HepG2 (cell line): ENCODE measurements at regions not wholly inside any gene's neighbourhood (a gene's known extent, or its start where the extent isn't known, plus 50 kb on each side); places are given as distances from the start of the nearest gene placed in this dataset.
A peak's percentile ranks its signal among the peaks of the same experiment; 100 is the strongest.

ENCODE experiments used
- AHR ChIP-seq: IDR thresholded peaks from 2 replicates; pipeline ENCODE4 v1.6.1; 2018; ENCODE audit warnings: missing genetic modification reagents, missing compliant biosample characterization
- ATM ChIP-seq: fragments of 450-650 bp; IDR thresholded peaks from 2 replicates; pipeline ENCODE4 v1.7.1; 2017; ENCODE audit warnings: mild to moderate bottlenecking, borderline replicate concordance
- CCDC6 ChIP-seq: sonication (generic); formaldehyde crosslinking; IDR thresholded peaks from 2 replicates; pipeline ENCODE4 v1.8.1; 2022; ENCODE audit warnings: mild to moderate bottlenecking, missing genetic modification reagents, moderate library complexity
- NONO ChIP-seq, 2 experiments: fragments of 450-650 bp in 1 of 2; sonication (generic) in 1 of 2; formaldehyde crosslinking in 1 of 2; IDR thresholded peaks in 1 of 2; conservative IDR thresholded peaks in 1 of 2; 2 replicates each; pipeline versions ENCODE4 v1.6.1 to v1.8.0; 2017 to 2022; ENCODE audit warnings: mild to moderate bottlenecking in 1 of 2, missing genetic modification reagents in 1 of 2, moderate library complexity in 1 of 2
- PHB2 ChIP-seq: fragments of 450-650 bp; IDR thresholded peaks from 2 replicates; pipeline ENCODE4 v1.6.1; 2018; ENCODE audit not compliant: partially characterized antibody
- PLRG1 ChIP-seq: fragments of 450-650 bp; conservative IDR thresholded peaks from 2 replicates; pipeline ENCODE4 v1.6.1; 2016
- SMAD1 ChIP-seq: sonication (generic); formaldehyde crosslinking; IDR thresholded peaks from 2 replicates; pipeline ENCODE4 v1.4.0; 2020; ENCODE audit warnings: missing genetic modification reagents, low read depth, mild to moderate bottlenecking, borderline replicate concordance
- SOX6 ChIP-seq, 2 experiments: fragments of 450-650 bp in 1 of 2; sonication (generic) in 1 of 2; formaldehyde crosslinking in 1 of 2; IDR thresholded peaks; 2 replicates each; pipeline versions ENCODE4 v1.4.0 to v1.6.1; 2017 to 2020; ENCODE audit warnings: antibody characterized with exemption in 1 of 2, mild to moderate bottlenecking in 1 of 2, missing genetic modification reagents in 1 of 2
- ZBTB40 ChIP-seq, 2 experiments: fragments of 450-650 bp in 1 of 2; sonication (generic) in 1 of 2; formaldehyde crosslinking in 1 of 2; IDR thresholded peaks; 2 replicates each; pipeline versions ENCODE4 v1.6.1 to v1.8.0; 2016 to 2022; ENCODE audit warnings: antibody characterized with exemption in 1 of 2, mild to moderate bottlenecking in 1 of 2, missing genetic modification reagents in 1 of 2
- ZHX2 ChIP-seq, 2 experiments: sonication (generic) in 1 of 2; formaldehyde crosslinking in 1 of 2; IDR thresholded peaks; 2 replicates each; pipeline versions ENCODE4 v1.6.1 to v1.9.0; 2014 to 2022; ENCODE audit warnings: antibody characterized with exemption in 1 of 2, borderline replicate concordance in 1 of 2, inconsistent platforms in 1 of 2, low read depth in 1 of 2, missing genetic modification reagents in 1 of 2
- ZSCAN30 ChIP-seq: sonication (generic); formaldehyde crosslinking; IDR thresholded peaks from 2 replicates; pipeline ENCODE4 v1.5.0; 2020; ENCODE audit warnings: mild to moderate bottlenecking, missing genetic modification reagents

DNA sequence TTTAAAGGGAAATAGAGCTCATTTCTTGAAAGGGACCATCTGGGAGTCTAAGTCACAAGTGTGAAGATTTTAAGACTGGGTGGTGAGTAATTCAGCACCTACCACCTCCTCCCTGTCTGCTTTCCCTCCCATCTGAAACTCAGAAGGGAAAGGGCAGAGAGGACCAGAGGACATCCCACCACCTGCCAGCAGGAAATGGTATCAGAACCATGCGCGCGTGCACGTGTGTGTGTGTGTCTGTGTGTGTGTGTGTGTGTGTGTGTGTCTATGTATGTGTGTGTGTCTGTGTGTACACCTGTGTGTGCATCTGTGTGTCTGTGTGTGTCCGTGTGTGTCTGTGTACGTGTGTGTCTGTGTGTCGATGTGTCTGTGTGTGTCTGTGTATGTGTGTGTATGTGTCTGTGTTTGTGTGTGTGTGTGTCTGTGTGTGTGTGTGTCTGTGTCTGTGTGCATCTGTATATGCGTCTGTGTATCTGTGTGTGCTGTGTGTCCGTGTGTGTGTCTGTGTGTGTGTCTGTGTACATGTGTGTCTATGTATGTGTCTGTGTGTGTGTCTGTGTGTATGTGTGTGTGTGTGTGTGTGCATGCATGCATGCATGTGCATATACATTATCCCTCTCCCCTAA is 76.8 kb downstream of the ZFP36L2 start (continued):
- TF ChIP-seq ZBTB40 (IDR thresholded peaks at IDR 0.05) = 0 out of 2 replicates have a peak, but pooled peaks have one; percentile 4
- TF ChIP-seq ZBTB40 (CRISPR knock-in tag; IDR thresholded peaks at IDR 0.05) = no peak
- TF ChIP-seq SMAD1 (CRISPR knock-in tag) = no peak
- 0 out of 2 replicates have a peak, but pooled peaks have one; percentile 70 for TF ChIP-seq SOX6 (IDR thresholded peaks at IDR 0.05)
- TF ChIP-seq SOX6 (CRISPR knock-in tag; IDR thresholded peaks at IDR 0.05) = no peak
- TF ChIP-seq PHB2 = peak; percentile 58
- no peak for TF ChIP-seq ZSCAN30 (CRISPR knock-in tag)
- no peak for TF ChIP-seq AHR (CRISPR knock-in tag)
- TF ChIP-seq PLRG1 = 0 out of 2 replicates have a peak, but pooled peaks have one; percentile 15
- no peak for TF ChIP-seq ZHX2 (IDR thresholded peaks at IDR 0.05; ENCODE audit: low read depth)
- TF ChIP-seq ZHX2 (CRISPR knock-in tag; IDR thresholded peaks at IDR 0.05; ENCODE audit: borderline replicate concordance) = no peak
- TF ChIP-seq NONO (IDR thresholded peaks at IDR 0.05) = peak; percentile 86; the same call in 1 of the 2 replicates
- no peak for TF ChIP-seq NONO (CRISPR knock-in tag; conservative IDR thresholded peaks at IDR 0.05)
- TF ChIP-seq CCDC6 (CRISPR knock-in tag) = no peak
- peak; percentile 47; the same call in 1 of the 2 replicates for TF ChIP-seq ATM
